HepG2 (cell line): ENCODE measurements at regions not wholly inside any gene's neighbourhood (a gene's known extent, or its start where the extent isn't known, plus 50 kb on each side); places are given as distances from the start of the nearest gene placed in this dataset.

Source experiments
- ATAC-seq: fragments of 200-7000 bp; cut with Tn5 transposase; 3 replicates; pipeline ENCODE4 v1.9.1; 2020; ENCODE audit warnings: mild to moderate bottlenecking, moderate library complexity
- BruUV-seq: library from RNA; stranded (reverse); fragments of 400-500 nt; replicated peaks from 2 replicates; lab custom pipeline; 2021; lab: Mats Ljungman, UMichigan
- CTCF ChIA-PET: fragments of 300-600 bp; formaldehyde crosslinking; extraction: SDS; loops from one replicate; lab custom pipeline; 2021; ENCODE audit warnings: low total read pairs, inconsistent platforms, low intra/inter-chr PET ratio; lab: Yijun Ruan, JAX
- POLR2A ChIA-PET: fragments of 350-600 bp; sonication (Branson Sonifier 250); formaldehyde crosslinking; loops from one replicate; lab custom pipeline; 2020; ENCODE audit warnings: antibody characterized with exemption, inconsistent platforms; lab: Yijun Ruan, JAX
- DNase-seq: peaks from one replicate; pipeline ENCODE4 v3.0.0-alpha.2; 2015; ENCODE audit warnings: low spot score
- FAIRE-seq: peaks from 3 replicates; lab custom pipeline; 2011; peaks lifted over from hg19 to GRCh38; lab: Jason Lieb, UNC
- H2AFZ ChIP-seq: one replicate; pipeline ENCODE4 v1.6.1; 2011; ENCODE audit warnings: low read length, inconsistent platforms
- H3K27ac ChIP-seq: fragments of 300-600 bp; 3 replicates; pipeline ENCODE4 v1.8.0; 2011; ENCODE audit warnings: mixed run types, mild to moderate bottlenecking, mixed read lengths, low read length, inconsistent platforms; ENCODE audit not compliant: insufficient read depth; ENCODE audit errors: extremely low read length
- H3K27me3 ChIP-seq, 2 experiments: fragments of 200-600 bp in 1 of 2; 2 replicates in 1 of 2; 3 replicates in 1 of 2; pipeline versions ENCODE4 v1.6.0 to v1.8.0; 2011; ENCODE audit warnings: low read length in 2 of 2, mild to moderate bottlenecking in 2 of 2, moderate library complexity in 2 of 2, inconsistent platforms in 1 of 2; ENCODE audit not compliant: insufficient read depth in 2 of 2, control insufficient read depth in 1 of 2
- H3K36me3 ChIP-seq, 2 experiments: fragments of 200-600 bp in 1 of 2; replicated peaks in 1 of 2; 2 replicates in 1 of 2; 3 replicates in 1 of 2; pipeline versions ENCODE4 v1.5.1 to v1.8.0; 2011; ENCODE audit warnings: low read length in 2 of 2, inconsistent platforms in 1 of 2; ENCODE audit not compliant: insufficient read depth in 2 of 2, control insufficient read depth in 1 of 2
- H3K4me1 ChIP-seq: 2 replicates; pipeline ENCODE4 v1.5.1; 2012; ENCODE audit warnings: low read length, inconsistent platforms; ENCODE audit not compliant: insufficient read depth
- H3K4me2 ChIP-seq: 2 replicates; pipeline ENCODE4 v1.6.0; 2011; ENCODE audit warnings: low read depth, low read length, inconsistent platforms
- H3K4me3 ChIP-seq, 3 experiments: fragments of 200-600 bp in 1 of 3; sonication (generic), shearing (Covaris generic) in 1 of 3; replicated peaks in 1 of 3; 2 replicates each; pipeline ENCODE4 v1.5.1; 2011 to 2016; ENCODE audit warnings: low read length in 3 of 3, inconsistent platforms in 2 of 3, low read depth in 2 of 3, mild to moderate bottlenecking in 2 of 3, control low read depth in 1 of 3, mixed read lengths in 1 of 3; ENCODE audit not compliant: insufficient read depth in 1 of 3
- H3K79me2 ChIP-seq: one replicate; pipeline ENCODE4 v1.6.1; 2011; ENCODE audit warnings: low read length, inconsistent platforms; ENCODE audit not compliant: insufficient read depth
- H3K9ac ChIP-seq: 2 replicates; pipeline ENCODE4 v1.6.0; 2011; ENCODE audit warnings: mild to moderate bottlenecking, low read depth, low read length, inconsistent platforms; ENCODE audit not compliant: insufficient read depth
- H3K9me3 ChIP-seq: 2 replicates; pipeline ENCODE4 v1.5.1; 2012; ENCODE audit warnings: mild to moderate bottlenecking, low read length
- H4K20me1 ChIP-seq: 2 replicates; pipeline ENCODE4 v1.6.0; 2011; ENCODE audit warnings: inconsistent platforms, mild to moderate bottlenecking, low read length, moderate library complexity; ENCODE audit not compliant: insufficient read depth
- ATM ChIP-seq: fragments of 450-650 bp; IDR thresholded peaks from 2 replicates; pipeline ENCODE4 v1.7.1; 2017; ENCODE audit warnings: mild to moderate bottlenecking, borderline replicate concordance
- MEIS2 ChIP-seq: sonication (generic); formaldehyde crosslinking; IDR thresholded peaks from 2 replicates; pipeline ENCODE4 v1.9.0; 2021; ENCODE audit warnings: mild to moderate bottlenecking, missing genetic modification reagents
- MXI1 ChIP-seq: IDR thresholded peaks from 3 replicates; pipeline ENCODE4 v1.6.1; 2012; ENCODE audit warnings: low read depth, low read length, inconsistent platforms, borderline replicate concordance
- NFIC ChIP-seq: IDR thresholded peaks from 2 replicates; pipeline ENCODE4 v1.6.1; 2012; ENCODE audit warnings: mild to moderate bottlenecking, low read length, inconsistent platforms
- PITX1 ChIP-seq: sonication (generic); formaldehyde crosslinking; IDR thresholded peaks from 2 replicates; pipeline ENCODE4 v1.5.1; 2020; ENCODE audit warnings: mild to moderate bottlenecking, missing genetic modification reagents
- SIN3B ChIP-seq: fragments of 150-350 bp; IDR thresholded peaks from 2 replicates; pipeline ENCODE4 v1.6.1; 2014; ENCODE audit warnings: low read length
- SIX1 ChIP-seq: sonication (generic); formaldehyde crosslinking; IDR thresholded peaks from 2 replicates; pipeline ENCODE4 v1.4.0; 2020; ENCODE audit warnings: missing genetic modification reagents, borderline replicate concordance
- SNAPC4 ChIP-seq: sonication (generic); formaldehyde crosslinking; IDR thresholded peaks from 2 replicates; pipeline ENCODE4 v1.4.0; 2020; ENCODE audit warnings: mild to moderate bottlenecking, missing genetic modification reagents
- SP1 ChIP-seq, 2 experiments: fragments of 450-650 bp in 1 of 2; sonication (generic) in 1 of 2; formaldehyde crosslinking in 1 of 2; IDR thresholded peaks; 2 replicates each; pipeline versions ENCODE4 v1.4.0 to v1.6.1; 2016 to 2020; ENCODE audit warnings: missing genetic modification reagents in 1 of 2
- ZC3H13 ChIP-seq: sonication (generic); formaldehyde crosslinking; IDR thresholded peaks from 2 replicates; pipeline ENCODE4 v1.8.1; 2023; ENCODE audit warnings: mild to moderate bottlenecking, missing genetic modification reagents, moderate library complexity
- ZFP62 ChIP-seq: sonication (generic); formaldehyde crosslinking; IDR thresholded peaks from 2 replicates; pipeline ENCODE4 v1.4.0; 2020; ENCODE audit warnings: missing genetic modification reagents
- ZFX ChIP-seq: sonication (generic); formaldehyde crosslinking; IDR thresholded peaks from 2 replicates; pipeline ENCODE4 v1.4.0; 2020; ENCODE audit warnings: mild to moderate bottlenecking, low read depth, missing genetic modification reagents, moderate library complexity
- ZKSCAN1 ChIP-seq: fragments of 150-350 bp; IDR thresholded peaks from 2 replicates; pipeline ENCODE4 v1.6.1; 2014; ENCODE audit warnings: low read length
- ZNF317 ChIP-seq: sonication (generic); formaldehyde crosslinking; IDR thresholded peaks from 2 replicates; pipeline ENCODE4 v1.5.0; 2020; ENCODE audit warnings: mild to moderate bottlenecking, missing genetic modification reagents
- ZNF556 ChIP-seq: sonication (generic); formaldehyde crosslinking; IDR thresholded peaks from 2 replicates; pipeline ENCODE4 v1.4.0; 2020; ENCODE audit warnings: mild to moderate bottlenecking, missing genetic modification reagents, borderline replicate concordance
- ZNF562 ChIP-seq: sonication (generic); formaldehyde crosslinking; IDR thresholded peaks from 2 replicates; pipeline ENCODE4 v1.8.0; 2022; ENCODE audit warnings: missing genetic modification reagents, borderline replicate concordance
- ZNF619 ChIP-seq: sonication (generic); formaldehyde crosslinking; IDR thresholded peaks from 2 replicates; pipeline ENCODE4 v1.4.0; 2020; ENCODE audit warnings: mild to moderate bottlenecking, missing genetic modification reagents
- ZNF703 ChIP-seq: sonication (generic); formaldehyde crosslinking; IDR thresholded peaks from 2 replicates; pipeline ENCODE4 v1.5.1; 2020; ENCODE audit warnings: missing genetic modification reagents, mild to moderate bottlenecking, moderate library complexity, borderline replicate concordance
- ZNF704 ChIP-seq: sonication (generic); formaldehyde crosslinking; IDR thresholded peaks from 2 replicates; pipeline ENCODE4 v1.8.1; 2023; ENCODE audit warnings: mild to moderate bottlenecking, inconsistent platforms, moderate library complexity, missing genetic modification reagents, borderline replicate concordance
- ZNF784 ChIP-seq: sonication (generic); formaldehyde crosslinking; IDR thresholded peaks from 2 replicates; pipeline ENCODE4 v1.5.1; 2020; ENCODE audit warnings: missing genetic modification reagents, mild to moderate bottlenecking, borderline replicate concordance
- in situ Hi-C: cut with HindIII; loops from 2 replicates; pipeline ENCODE4 v1.10.0; 2017; ENCODE audit warnings: low pct_unique_long_range_greater_than_20kb; ENCODE audit not compliant: extremely low pct_ligation_motif_present
- intact Hi-C: fragments of 100-400 bp; cut with micrococcal nuclease; formaldehyde crosslinking; loops from one replicate; pipeline ENCODE4 v1.10.0; 2022; ENCODE audit not compliant: unreplicated experiment

GRCh38 chr7:70972693-70973092 is 159.3 kb upstream of the GALNT17 start:
- no peaks in the 10 kb centered on the region; a peak in 1 of 5 replicates for H3K27me3 ChIP-seq
- ChIA-PET POLR2A (no interaction called here), CTCF (no interaction called here)
- no peak for FAIRE-seq
- intact Hi-C loops, result no loop called here
- no TSS peak for BruUV-seq
- H3K27ac ChIP-seq, result no peak overlapping the region
- peaks cover 38% of the 10 kb centered on the region; the same call in 1 of the 2 replicates for H3K9me3 ChIP-seq
- in situ Hi-C loops, result no loop called here
- H4K20me1 ChIP-seq, result no peaks in the 10 kb centered on the region
- DNase-seq, result no peak
- no peak overlapping the region for H3K4me3 ChIP-seq
- no peak overlapping the region for H3K4me2 ChIP-seq
- ATAC-seq, result no peak
- no peaks in the 10 kb centered on the region for H3K36me3 ChIP-seq
- TF ChIP-seq ZNF703 (no peak), SIX1 (no peak), SP1 (IDR thresholded peaks at IDR 0.05) (no peak), SP1 (CRISPR knock-in tag; IDR thresholded peaks at IDR 0.05) (no peak), ZNF704 (CRISPR knock-in tag) (no peak), ZNF619 (CRISPR knock-in tag) (no peak), ZNF317 (CRISPR knock-in tag) (no peak), ZFX (CRISPR knock-in tag) (no peak), ZKSCAN1 (no peak), MEIS2 (CRISPR knock-in tag) (no peak), NFIC (no peak), ZNF556 (CRISPR knock-in tag) (no peak), ZFP62 (CRISPR knock-in tag) (no peak), ATM (no peak), ZNF562 (CRISPR knock-in tag) (no peak), SIN3B (no peak), MXI1 (no peak), ZC3H13 (no peak), PITX1 (CRISPR knock-in tag) (no peak), SNAPC4 (no peak), ZNF784 (CRISPR knock-in tag) (no peak)
- no peaks in the 10 kb centered on the region for H3K79me2 ChIP-seq
- H2AFZ ChIP-seq, result no peak overlapping the region
- no peak overlapping the region for H3K9ac ChIP-seq
- H3K4me1 ChIP-seq, result no peaks in the 10 kb centered on the region
